GM12878 (cell line): ENCODE measurements at regions not wholly inside any gene's neighbourhood (a gene's known extent, or its start where the extent isn't known, plus 50 kb on each side); places are given as distances from the start of the nearest gene placed in this dataset.

ENCODE experiments used
- ATAC-seq: fragments of 200-7000 bp; cut with Tn5 transposase; 3 replicates; pipeline ENCODE4 v1.9.1; 2020; ENCODE audit warnings: mild to moderate bottlenecking, moderate library complexity
- BruUV-seq: library from RNA; stranded (reverse); fragments of 400-500 nt; replicated peaks from 2 replicates; lab custom pipeline; 2021; lab: Mats Ljungman, UMichigan
- CTCF ChIA-PET: fragments of 300-600 bp; sonication (Branson Sonifier 250); formaldehyde crosslinking; extraction: SDS; loops from one replicate; lab custom pipeline; 2021; ENCODE audit warnings: inconsistent platforms; lab: Yijun Ruan, JAX
- POLR2A ChIA-PET: fragments of 350-600 bp; formaldehyde crosslinking; extraction: SDS; loops from one replicate; lab custom pipeline; 2021; ENCODE audit warnings: inconsistent platforms; lab: Charles Lee
- RAD21 ChIA-PET: fragments of 300-600 bp; sonication (Branson Sonifier 250); formaldehyde crosslinking; loops from one replicate; lab custom pipeline; 2023; ENCODE audit warnings: antibody characterized with exemption; ENCODE audit not compliant: unreplicated experiment; lab: Charles Lee
- SMC1A ChIA-PET: fragments of 300-600 bp; sonication (Branson Sonifier 250); formaldehyde crosslinking; loops from one replicate; lab custom pipeline; 2023; ENCODE audit not compliant: unreplicated experiment, uncharacterized antibody; lab: Charles Lee
- DNase-seq: peaks from one replicate; pipeline ENCODE4 v3.0.0-alpha.2; 2011; ENCODE audit warnings: low read depth, low spot score
- FAIRE-seq: peaks from 3 replicates; lab custom pipeline; 2011; peaks lifted over from hg19 to GRCh38; lab: Jason Lieb, UNC
- H2AFZ ChIP-seq: 2 replicates; pipeline ENCODE4 v1.6.0; 2011; ENCODE audit warnings: low read depth, low read length, control low read depth; ENCODE audit not compliant: control insufficient read depth
- H3K27ac ChIP-seq: 2 replicates; pipeline ENCODE4 v1.5.1; 2011; ENCODE audit warnings: control low read depth; ENCODE audit not compliant: control insufficient read depth, insufficient read depth
- H3K27me3 ChIP-seq, 2 experiments: replicated peaks in 1 of 2; 2 replicates each; pipeline versions ENCODE4 v1.6.0 to v1.6.1; 2011; ENCODE audit warnings: low read length in 1 of 2; ENCODE audit not compliant: control insufficient read depth in 2 of 2, insufficient read depth in 2 of 2
- H3K36me3 ChIP-seq, 2 experiments: 2 replicates each; pipeline ENCODE4 v1.5.1; 2011; ENCODE audit warnings: low read length in 1 of 2; ENCODE audit not compliant: control insufficient read depth in 2 of 2, insufficient read depth in 2 of 2
- H3K4me1 ChIP-seq: 2 replicates; pipeline ENCODE4 v1.6.1; 2011; ENCODE audit warnings: mild to moderate bottlenecking, low read length, moderate library complexity, mixed read lengths; ENCODE audit not compliant: control insufficient read depth, insufficient read depth
- H3K4me2 ChIP-seq: 2 replicates; pipeline ENCODE4 v1.6.0; 2011; ENCODE audit warnings: control low read depth; ENCODE audit not compliant: control insufficient read depth, insufficient read depth
- H3K4me3 ChIP-seq: fragments of 200-600 bp; sonication (generic); 2 replicates; pipeline ENCODE4 v1.5.1; 2016
- H3K79me2 ChIP-seq: 2 replicates; pipeline ENCODE4 v1.6.0; 2011; ENCODE audit warnings: low read length; ENCODE audit not compliant: control insufficient read depth, insufficient read depth
- H3K9ac ChIP-seq: 2 replicates; pipeline ENCODE4 v1.8.0; 2011; ENCODE audit warnings: low read length, control low read depth, mixed read lengths; ENCODE audit not compliant: control insufficient read depth, insufficient read depth
- H3K9me3 ChIP-seq: replicated peaks from 3 replicates; pipeline ENCODE4 v1.5.1; 2011; ENCODE audit warnings: mild to moderate bottlenecking, low read length; ENCODE audit not compliant: control insufficient read depth, insufficient read depth
- H4K20me1 ChIP-seq: 2 replicates; pipeline ENCODE4 v1.6.0; 2011; ENCODE audit not compliant: control insufficient read depth, insufficient read depth
- BCL3 ChIP-seq: IDR thresholded peaks from 2 replicates; pipeline ENCODE4 v1.6.1; 2011; ENCODE audit warnings: borderline replicate concordance, low read depth, mild to moderate bottlenecking, moderate library complexity, low read length; ENCODE audit not compliant: insufficient read depth, poor library complexity, severe bottlenecking
- CBFB ChIP-seq: IDR thresholded peaks from 2 replicates; pipeline ENCODE4 v1.6.1; 2016; ENCODE audit warnings: antibody characterized with exemption, low read depth
- JUND ChIP-seq: IDR thresholded peaks from 2 replicates; pipeline ENCODE4 v1.6.1; 2012; ENCODE audit warnings: low read depth, mild to moderate bottlenecking, low read length, improper control_type of control experiment, moderate library complexity
- KDM1A ChIP-seq: fragments of 200-600 bp; sonication (generic); IDR thresholded peaks from 2 replicates; pipeline ENCODE4 v1.6.1; 2016; ENCODE audit warnings: borderline replicate concordance
- PBX3 ChIP-seq: IDR thresholded peaks from 2 replicates; pipeline ENCODE4 v1.6.1; 2011; ENCODE audit warnings: mild to moderate bottlenecking, low read depth, low read length, moderate library complexity; ENCODE audit not compliant: insufficient replicate concordance
- PKNOX1 ChIP-seq: fragments of 450-650 bp; IDR thresholded peaks from 2 replicates; pipeline ENCODE4 v1.6.1; 2016; ENCODE audit warnings: mild to moderate bottlenecking
- POLR2AphosphoS2 ChIP-seq: IDR thresholded peaks from 2 replicates; pipeline ENCODE4 v1.6.1; 2011; ENCODE audit warnings: low read depth, mild to moderate bottlenecking, low read length, improper control_type of control experiment, moderate library complexity
- SREBF2 ChIP-seq: IDR thresholded peaks from 2 replicates; pipeline ENCODE4 v1.6.1; 2012; ENCODE audit warnings: mild to moderate bottlenecking, low read length
- STAT1 ChIP-seq: fragments of 450-650 bp; conservative IDR thresholded peaks from 2 replicates; pipeline ENCODE4 v1.6.1; 2014; ENCODE audit warnings: antibody characterized with exemption, mild to moderate bottlenecking
- SUPT20H ChIP-seq: IDR thresholded peaks from 2 replicates; pipeline ENCODE4 v1.6.1; 2011; ENCODE audit warnings: low read depth, mild to moderate bottlenecking, low read length, moderate library complexity, borderline replicate concordance; ENCODE audit not compliant: control insufficient read depth
- ZBTB11 ChIP-seq: fragments of 450-650 bp; formaldehyde crosslinking; IDR thresholded peaks from 2 replicates; pipeline ENCODE4 v1.5.0; 2022; ENCODE audit warnings: mild to moderate bottlenecking, missing genetic modification characterization
- ZBTB33 ChIP-seq: fragments of 450-650 bp; IDR thresholded peaks from 2 replicates; pipeline ENCODE4 v1.6.1; 2017; ENCODE audit warnings: mild to moderate bottlenecking
- WGBS: methylation state at CpG from one replicate; pipeline ENCODE4 v1.1.6; 2016; ENCODE audit warnings: low lambda C conversion rate; ENCODE audit not compliant: insufficient replicate concordance, insufficient coverage; ENCODE audit errors: missing lambda C conversion rate; 5-methylcytosine and 5-hydroxymethylcytosine counted together
- in situ Hi-C: fragments of 300-500 bp; cut with MboI; formaldehyde crosslinking; loops from 9 replicates; pipeline ENCODE4 v1.14.3; 2018; ENCODE audit warnings: mixed read lengths
- intact Hi-C: fragments of 100-400 bp; cut with micrococcal nuclease; formaldehyde crosslinking; loops from one replicate; pipeline ENCODE4 v1.14.2; 2022; ENCODE audit not compliant: unreplicated experiment
- TF ChIP-seq, protein P1 (sequence below): IDR thresholded peaks from 2 replicates; pipeline ENCODE4 v1.6.1; 2012; ENCODE audit warnings: low read depth, low read length, improper control_type of control experiment

GRCh38 chr5:109524555-109524954 lies 114.8 kb upstream of the PJA2 start (continued):
- TF ChIP-seq BCL3, result no peak
- no peak for TF ChIP-seq CBFB
- TF ChIP-seq ZBTB11 (CRISPR knock-in tag), result no peak
- TF ChIP-seq, protein P1, sequence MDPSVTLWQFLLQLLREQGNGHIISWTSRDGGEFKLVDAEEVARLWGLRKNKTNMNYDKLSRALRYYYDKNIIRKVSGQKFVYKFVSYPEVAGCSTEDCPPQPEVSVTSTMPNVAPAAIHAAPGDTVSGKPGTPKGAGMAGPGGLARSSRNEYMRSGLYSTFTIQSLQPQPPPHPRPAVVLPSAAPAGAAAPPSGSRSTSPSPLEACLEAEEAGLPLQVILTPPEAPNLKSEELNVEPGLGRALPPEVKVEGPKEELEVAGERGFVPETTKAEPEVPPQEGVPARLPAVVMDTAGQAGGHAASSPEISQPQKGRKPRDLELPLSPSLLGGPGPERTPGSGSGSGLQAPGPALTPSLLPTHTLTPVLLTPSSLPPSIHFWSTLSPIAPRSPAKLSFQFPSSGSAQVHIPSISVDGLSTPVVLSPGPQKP, result no peak
- TF ChIP-seq STAT1, result no peak
- TF ChIP-seq KDM1A, result no peak

GRCh38 chr5:109524026-109524425 lies 114.3 kb upstream of the PJA2 start:
- H3K4me2 ChIP-seq, result no peak overlapping the region
- H3K4me1 ChIP-seq, result no peaks in the 10 kb centered on the region
- FAIRE-seq (no peak), DNase-seq (no peak), ATAC-seq (no peak)
- intact Hi-C loops (no loop called here), in situ Hi-C loops (no loop called here)
- SMC1A ChIA-PET, result no interaction called here
- H3K27me3 ChIP-seq, result no peaks in the 10 kb centered on the region
- no peaks in the 10 kb centered on the region for H3K36me3 ChIP-seq
- no peak overlapping the region for H3K9ac ChIP-seq
- RAD21 ChIA-PET, result no interaction called here
- CTCF ChIA-PET, result no interaction called here
- H3K79me2 ChIP-seq, result no peaks in the 10 kb centered on the region
- POLR2A ChIA-PET, result no interaction called here
- no peak overlapping the region for H3K4me3 ChIP-seq
- no peaks in the 10 kb centered on the region for H4K20me1 ChIP-seq
- no TSS peak for BruUV-seq
- H3K9me3 ChIP-seq, result no peaks in the 10 kb centered on the region
- no peak overlapping the region for H3K27ac ChIP-seq
- H2AFZ ChIP-seq, result no peak overlapping the region
- 17% methylated on average over 5 of the region's 5 CpGs for WGBS
- TF ChIP-seq SUPT20H (no peak), ZBTB33 (no peak), JUND (no peak), PKNOX1 (no peak), SREBF2 (no peak), PBX3 (no peak), POLR2AphosphoS2 (no peak)
